ENCODE measurements at regions not wholly inside any gene's neighbourhood (a gene's known extent, or its start where the extent isn't known, plus 50 kb on each side); places are given as distances from the start of the nearest gene placed in this dataset.

GRCh38 chr2:147062073-147062472 is 782.8 kb upstream of the ACVR2A start:
- no peak for TF ChIP-seq CTCF (conservative IDR thresholded peaks at IDR 0.05; ENCODE audit: low read length)
- DNase-seq (ENCODE audit: low read depth): no peak
- no peak overlapping the region for H3K4me3 ChIP-seq (ENCODE audit: low read length)

GRCh38 chr2:147061269-147061668 is 783.6 kb upstream of the ACVR2A start:
- no peak overlapping the region for H3K4me3 ChIP-seq (ENCODE audit: low read length)
- DNase-seq (ENCODE audit: low read depth): no peak
- TF ChIP-seq CTCF (conservative IDR thresholded peaks at IDR 0.05; ENCODE audit: low read length): no peak

- DNase-seq (ENCODE audit: low read depth): no peak
- no peak for TF ChIP-seq CTCF (conservative IDR thresholded peaks at IDR 0.05; ENCODE audit: low read length)
- H3K4me3 ChIP-seq (ENCODE audit: low read length): no peak overlapping the region
These were observed 786.8 kb upstream of the ACVR2A start for GRCh38 chr2:147057892-147058490.

GRCh38 chr2:147051814-147052213 is 793.0 kb upstream of the ACVR2A start:
- no peak overlapping the region for H3K4me3 ChIP-seq (ENCODE audit: low read length)
- DNase-seq (ENCODE audit: low read depth): no peak
- TF ChIP-seq CTCF (conservative IDR thresholded peaks at IDR 0.05; ENCODE audit: low read length): no peak

- no peak overlapping the region for H3K4me3 ChIP-seq (ENCODE audit: low read length)
- no peak for TF ChIP-seq CTCF (conservative IDR thresholded peaks at IDR 0.05; ENCODE audit: low read length)
- peak; percentile 51 for DNase-seq (ENCODE audit: low read depth)
These were observed 793.6 kb upstream of the ACVR2A start for GRCh38 chr2:147051248-147051647.

GRCh38 chr2:147049957-147050356 is 794.9 kb upstream of the ACVR2A start:
- DNase-seq (ENCODE audit: low read depth): no peak
- TF ChIP-seq CTCF (conservative IDR thresholded peaks at IDR 0.05; ENCODE audit: low read length): no peak

GRCh38 chr2:147046473-147046872 is 798.4 kb upstream of the ACVR2A start:
- no peak for TF ChIP-seq CTCF (conservative IDR thresholded peaks at IDR 0.05; ENCODE audit: low read length)
- no peak for DNase-seq (ENCODE audit: low read depth)
- H3K4me3 ChIP-seq (ENCODE audit: low read length): no peak overlapping the region

More at GRCh38 chr2:147049957-147050356, 794.9 kb upstream of the ACVR2A start:
- H3K4me3 ChIP-seq (ENCODE audit: low read length): no peak overlapping the region
